ENCODE measurements at regions not wholly inside any gene's neighbourhood (a gene's known extent, or its start where the extent isn't known, plus 50 kb on each side); places are given as distances from the start of the nearest gene placed in this dataset.

- Histone ChIP-seq H3K4me1 (ENCODE audit: control insufficient read depth, extremely low read depth, insufficient read depth, low read length) (no peaks in the 10 kb centered on the region), H3K9me3 (replicated peaks; ENCODE audit: control insufficient read depth, insufficient read depth, low read length) (no peaks in the 10 kb centered on the region), H3K9ac (replicated peaks; ENCODE audit: extremely low read depth, insufficient read depth, low read length) (no peak overlapping the region), H3K36me3 (ENCODE audit: control insufficient read depth in 2 of 2, extremely low read depth in 1 of 2, insufficient read depth in 2 of 2, low read length in 2 of 2) (no peaks in the 10 kb centered on the region), H2AFZ (ENCODE audit: low read depth, low read length) (no peak overlapping the region), H3K4me2 (ENCODE audit: insufficient read depth, low read length) (no peak overlapping the region), H4K20me1 (replicated peaks; ENCODE audit: control insufficient read depth, extremely low read depth, insufficient read depth, low read length) (no peaks in the 10 kb centered on the region), H3K27me3 (ENCODE audit: control insufficient read depth in 2 of 2, insufficient read depth in 2 of 2, low read length in 2 of 2) (no peaks in the 10 kb centered on the region), H3K27ac (ENCODE audit: insufficient read depth, low read depth, low read length) (no peak overlapping the region), H3K4me3 (replicated peaks in 1 of 3; ENCODE audit: insufficient read depth in 1 of 3, low read depth in 1 of 3, low read length in 3 of 3) (no peak overlapping the region), H3K79me2 (ENCODE audit: control insufficient read depth, insufficient read depth, low read length) (no peaks in the 10 kb centered on the region), H3K9me1 (replicated peaks; ENCODE audit: control insufficient read depth, extremely low read depth, insufficient read depth, low read length) (no peaks in the 10 kb centered on the region)
- intact Hi-C loops (cut with micrococcal nuclease) (no loop called here), dilution Hi-C loops (cut with MboI; ENCODE audit: extremely low pct_ligation_motif_present, low sequenced_read_pairs) (no loop called here)
- ChIA-PET POLR2A (no interaction called here), CTCF (no interaction called here)
- no peak for TF ChIP-seq MAX (IDR thresholded peaks at IDR 0.05; ENCODE audit: insufficient read depth, insufficient read length)
- TF ChIP-seq CTCF (IDR thresholded peaks at IDR 0.05; ENCODE audit: extremely low read depth in 1 of 2, insufficient read depth in 1 of 2, low read depth in 1 of 2, low read length in 2 of 2), result no peak
- no peak for TF ChIP-seq GATA2 (IDR thresholded peaks at IDR 0.05; ENCODE audit: insufficient read depth, insufficient read length, low read depth, low read length)
- no peak for TF ChIP-seq POLR2A (IDR thresholded peaks at IDR 0.05; ENCODE audit: low read depth, low read length)
- no peak for TF ChIP-seq EZH2 (IDR thresholded peaks at IDR 0.05; ENCODE audit: borderline replicate concordance, low read depth, low read length, severe bottlenecking)
- no peak for TF ChIP-seq FOS (IDR thresholded peaks at IDR 0.05; ENCODE audit: borderline replicate concordance, insufficient read depth, low read length)
- no peak for TF ChIP-seq JUN (IDR thresholded peaks at IDR 0.05; ENCODE audit: borderline replicate concordance, insufficient read depth, insufficient read length, low read depth)
- TF ChIP-seq POLR2AphosphoS5 (IDR thresholded peaks at IDR 0.05; ENCODE audit: insufficient read depth, low read depth, low read length), result no peak
- TF ChIP-seq MYC (IDR thresholded peaks at IDR 0.05; ENCODE audit: low read depth, low read length), result no peak
- DNase-seq (ENCODE audit: low read depth, low spot score), result no peak
- BruUV-seq (replicated peaks), result no TSS peak
- no peak for FAIRE-seq
Observed at GRCh38 chrX:79631526-79631925, 264.4 kb upstream of the ITM2A start.
